ENCODE measurements at regions not wholly inside any gene's neighbourhood (a gene's known extent, or its start where the extent isn't known, plus 50 kb on each side); places are given as distances from the start of the nearest gene placed in this dataset.
"Not testable (repeated sequence)": the region's sequence is repeated elsewhere in the genome, so short reads cannot be mapped to it uniquely, and the experiment has no call there.

DNA sequence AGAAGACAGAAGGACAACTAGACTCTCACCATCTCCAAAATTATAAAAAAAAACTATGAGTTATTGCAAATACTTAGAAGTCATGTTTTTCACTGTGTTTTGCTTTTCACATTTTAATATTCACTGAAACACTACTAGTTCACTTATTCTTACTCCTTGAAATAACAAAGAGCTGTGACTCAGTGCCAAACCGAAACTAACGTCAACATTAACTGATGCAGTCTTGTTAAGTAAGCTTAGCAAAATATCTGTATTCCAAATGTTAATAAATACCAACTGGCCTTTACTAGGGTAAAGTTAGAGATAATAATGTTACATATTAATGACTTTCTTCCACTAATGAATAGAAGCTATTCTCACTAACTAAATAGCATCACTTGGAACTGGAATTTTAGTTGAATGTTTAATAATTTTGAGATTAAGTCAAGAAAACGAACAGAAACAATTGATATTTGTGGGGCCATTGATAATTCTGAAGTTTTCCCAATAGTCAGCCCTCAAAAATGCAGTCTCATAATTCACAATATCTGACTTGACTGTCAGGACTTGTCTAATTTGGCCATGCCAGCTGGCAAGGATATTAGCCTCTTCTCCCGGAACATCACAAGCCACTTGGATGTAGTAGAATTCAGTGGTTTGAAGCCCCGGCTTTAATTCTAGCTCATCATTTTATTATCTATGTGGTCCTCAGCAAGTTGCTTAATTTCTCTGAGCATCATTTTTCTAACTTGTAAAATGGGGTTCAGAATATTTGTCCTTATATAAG, 230.1 kb upstream of the DDI1 start:
- no peak for DNase-seq (ENCODE audit: low read depth)

DNA sequence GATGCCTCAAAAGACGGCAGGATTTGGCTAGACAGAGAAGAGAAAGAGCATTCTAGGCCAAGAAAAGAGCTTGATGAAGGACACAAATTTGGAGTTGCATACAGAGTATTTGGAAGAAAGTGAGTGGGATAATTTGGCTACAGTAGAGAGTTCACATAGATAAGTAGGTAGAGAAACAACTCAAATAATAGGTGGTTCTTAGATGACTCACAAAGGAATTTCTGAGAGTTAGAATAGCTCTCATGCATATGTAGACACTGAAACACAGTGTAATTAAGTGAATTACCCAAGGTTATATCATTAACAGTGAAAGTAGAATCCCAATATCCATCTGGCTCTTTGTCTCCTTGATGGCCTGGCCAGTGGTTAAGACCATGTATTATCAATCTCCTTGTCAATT, 228.6 kb upstream of the DDI1 start:
- DNase-seq (ENCODE audit: low read depth): no peak

DNA sequence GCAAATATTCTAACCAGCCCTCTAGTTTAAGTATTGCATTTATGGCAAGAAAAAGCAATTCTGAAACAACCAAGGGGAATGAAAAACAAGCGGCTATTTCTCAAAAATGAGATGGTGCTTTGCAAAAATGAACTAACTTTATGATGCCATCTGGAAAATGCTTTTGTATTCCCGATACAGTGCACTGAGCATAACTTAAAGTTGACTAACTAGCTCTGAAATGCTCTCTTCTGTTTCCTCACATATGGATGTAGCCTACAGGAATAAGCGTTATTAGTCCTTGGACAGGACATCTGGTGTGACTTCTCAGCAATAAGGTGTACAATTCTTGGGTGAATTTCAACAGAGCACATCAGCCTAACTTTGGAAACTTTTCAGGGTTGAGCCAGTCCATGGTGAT, 228.2 kb upstream of the DDI1 start:
- DNase-seq (ENCODE audit: low read depth): no peak

- no peak for DNase-seq (ENCODE audit: low read depth)
Observed at GRCh38 chr11:103811870-103812455, 224.5 kb upstream of the DDI1 start.

GRCh38 chr11:103812680-103813079, 223.8 kb upstream of the DDI1 start:
- DNase-seq (ENCODE audit: low read depth): no peak

- DNase-seq (ENCODE audit: low read depth): not testable (repeated sequence)
Observed at GRCh38 chr11:103820345-103820744, 216.1 kb upstream of the DDI1 start.

- no peak for DNase-seq (ENCODE audit: low read depth)
Observed at GRCh38 chr11:103824116-103824515, 212.3 kb upstream of the DDI1 start.

- DNase-seq (ENCODE audit: low read depth): no peak
Observed at GRCh38 chr11:103825469-103825868, 211.0 kb upstream of the DDI1 start.

- DNase-seq (ENCODE audit: low read depth): no peak
Observed at GRCh38 chr11:103826856-103827255, 209.6 kb upstream of the DDI1 start.

- DNase-seq (ENCODE audit: low read depth): no peak
Observed at GRCh38 chr11:103829596-103829995, 206.8 kb upstream of the DDI1 start.

- DNase-seq (ENCODE audit: low read depth): no peak
Observed at GRCh38 chr11:103830205-103830604, 206.2 kb upstream of the DDI1 start.

- no peak for DNase-seq (ENCODE audit: low read depth)
Observed at GRCh38 chr11:103832762-103833161, 203.7 kb upstream of the DDI1 start.

GRCh38 chr11:103842191-103842590, 194.2 kb upstream of the DDI1 start:
- DNase-seq (ENCODE audit: low read depth): no peak

- no peak for DNase-seq (ENCODE audit: low read depth)
Observed at GRCh38 chr11:103842795-103843194, 193.6 kb upstream of the DDI1 start.

- no peak for DNase-seq (ENCODE audit: low read depth)
Observed at GRCh38 chr11:103844327-103845215, 191.9 kb upstream of the DDI1 start.

DNA sequence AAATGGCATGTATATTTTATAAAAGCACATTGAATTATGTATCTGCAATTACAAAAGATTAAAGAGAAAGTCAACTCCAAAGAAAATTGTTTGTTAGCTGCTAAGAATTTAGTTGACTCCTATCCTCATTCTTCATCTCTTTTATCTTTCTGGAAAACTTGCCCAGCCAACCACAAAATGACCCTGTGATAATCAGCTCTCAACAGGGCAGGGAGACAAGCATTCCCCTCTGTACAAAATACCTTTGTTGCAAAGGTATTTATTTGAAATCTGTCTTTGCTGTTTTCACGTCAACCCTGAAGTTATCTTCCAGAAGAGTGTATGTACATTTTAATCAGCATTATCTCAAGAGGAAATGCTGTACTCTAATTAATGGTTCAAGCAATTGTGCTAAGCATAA, 191.1 kb upstream of the DDI1 start:
- no peak for DNase-seq (ENCODE audit: low read depth)

GRCh38 chr11:103848686-103849085, 187.8 kb upstream of the DDI1 start:
- no peak for DNase-seq (ENCODE audit: low read depth)

DNA sequence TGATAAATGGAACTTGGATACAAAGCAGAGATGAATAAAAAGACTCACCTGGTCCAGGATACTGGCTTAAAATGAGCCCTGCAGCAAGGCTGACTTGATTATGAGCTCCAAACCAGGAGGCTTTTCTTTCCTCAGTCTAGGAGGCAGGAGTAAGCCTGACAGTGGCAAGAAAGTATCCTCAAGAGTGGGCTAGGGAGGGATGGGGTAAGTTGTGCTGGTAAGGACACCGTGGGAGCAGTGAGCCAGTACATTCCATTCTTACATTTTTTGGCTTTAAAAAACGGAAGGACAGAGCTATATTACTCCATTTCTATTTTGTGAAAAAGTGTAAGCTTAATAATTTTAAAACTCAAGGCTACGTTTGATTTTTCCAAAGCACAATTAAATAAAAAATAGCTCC, 187.1 kb upstream of the DDI1 start:
- DNase-seq (ENCODE audit: low read depth): no peak

DNA sequence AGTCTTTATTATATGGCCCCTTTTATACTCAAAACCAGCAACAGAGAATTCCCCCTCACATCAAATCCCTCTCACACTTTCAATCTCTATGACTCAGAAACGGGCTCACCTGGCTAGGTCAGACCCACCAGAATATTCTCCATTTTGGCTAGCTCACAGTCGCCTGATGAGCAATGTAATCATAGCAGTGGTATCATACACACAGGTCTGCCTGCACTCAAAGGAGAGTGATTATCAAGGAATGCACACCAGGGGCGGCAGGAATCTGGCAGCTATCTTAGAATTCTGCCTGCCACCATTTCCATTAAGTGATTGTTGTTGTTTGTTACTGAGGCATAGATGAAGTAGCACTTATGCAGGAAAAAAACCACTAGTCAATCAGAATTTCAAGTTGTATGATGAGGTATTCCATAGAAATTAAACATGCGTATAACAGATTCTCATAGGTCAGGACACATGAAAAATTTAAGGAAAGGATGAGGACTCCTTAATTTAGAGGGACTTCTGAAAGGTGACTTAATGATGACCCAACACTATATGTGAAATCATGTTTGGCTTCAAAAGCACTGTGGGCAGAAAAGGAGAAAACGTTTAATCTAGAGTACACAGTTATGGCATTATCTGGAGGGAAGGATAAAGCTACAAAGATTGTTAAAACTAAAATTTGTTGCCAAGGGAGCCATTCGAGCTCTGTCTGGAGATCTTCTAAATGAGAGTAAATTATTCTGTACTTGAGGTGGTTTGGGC, 185.8 kb upstream of the DDI1 start:
- no peak for DNase-seq (ENCODE audit: low read depth)

DNA sequence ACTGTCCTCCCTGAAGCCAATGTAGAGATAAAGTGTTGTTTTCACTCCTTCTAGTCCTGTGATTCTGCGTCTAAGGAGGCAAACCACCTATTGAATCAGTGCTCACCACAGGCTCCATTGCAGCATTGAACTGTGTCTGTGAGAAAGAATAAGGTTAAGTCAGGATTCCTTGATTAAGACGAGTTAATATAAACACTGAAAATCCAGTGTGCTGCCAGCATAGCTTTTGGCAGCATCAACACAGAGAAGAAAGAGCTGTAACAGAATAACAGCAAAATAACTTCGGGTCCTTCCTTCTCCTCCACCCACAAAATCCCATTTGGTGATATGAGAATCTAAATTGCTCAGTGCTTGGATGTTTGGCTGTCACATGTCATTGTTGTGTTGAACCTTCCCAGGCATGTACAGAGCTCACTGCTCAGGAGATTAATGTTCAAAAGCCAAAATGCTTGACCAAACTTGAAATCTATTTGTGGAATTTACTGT, 185.2 kb upstream of the DDI1 start:
- DNase-seq (ENCODE audit: low read depth): no peak

Measured in activated T-helper 1 cell treated with Interleukin-2 at 50 U/mL for 16 hours (primary cell).